H1 (cell line): ENCODE measurements at regions not wholly inside any gene's neighbourhood (a gene's known extent, or its start where the extent isn't known, plus 50 kb on each side); places are given as distances from the start of the nearest gene placed in this dataset.

ENCODE experiments used
- CHD1 ChIP-seq: IDR thresholded peaks from 2 replicates; pipeline ENCODE4 v1.6.1; 2012; ENCODE audit warnings: low read depth, low read length, improper control_type of control experiment
- KDM1A ChIP-seq: fragments of 200-600, 300-600 bp; sonication (generic); IDR thresholded peaks from 2 replicates; pipeline ENCODE4 v1.7.1; 2016; ENCODE audit warnings: mild to moderate bottlenecking, low read length, borderline replicate concordance
- POLR2AphosphoS5 ChIP-seq: IDR thresholded peaks from 2 replicates; pipeline ENCODE4 v1.6.1; 2011; ENCODE audit warnings: low read depth, low read length
- SIRT6 ChIP-seq: IDR thresholded peaks from one replicate; pipeline ENCODE4 v1.7.1; 2012; ENCODE audit warnings: low read length, inconsistent platforms
- SP1 ChIP-seq: IDR thresholded peaks from 2 replicates; pipeline ENCODE4 v1.6.1; 2011; ENCODE audit warnings: low read depth, low read length
- TAF7 ChIP-seq: optimal IDR thresholded peaks from 2 replicates; pipeline ENCODE3; 2011; ENCODE audit warnings: low read depth, mild to moderate bottlenecking, inconsistent platforms, low read length, moderate library complexity, borderline replicate concordance
- TBP ChIP-seq: IDR thresholded peaks from 2 replicates; pipeline ENCODE4 v1.6.1; 2011; ENCODE audit warnings: low read depth, low read length, improper control_type of control experiment
- YY1 ChIP-seq: IDR thresholded peaks from 2 replicates; pipeline ENCODE4 v1.6.1; 2011; ENCODE audit warnings: low read depth, mild to moderate bottlenecking, low read length

GRCh38 chr21:15522148-15522547, 207.6 kb upstream of the USP25 start (continued):
- TF ChIP-seq SP1 (no peak), SIRT6 (no peak), POLR2AphosphoS5 (no peak), KDM1A (no peak), TBP (no peak), YY1 (no peak), CHD1 (no peak), TAF7 (no peak)
